Peyer's patch (tissue), 4 donors: ENCODE measurements at regions not wholly inside any gene's neighbourhood (a gene's known extent, or its start where the extent isn't known, plus 50 kb on each side); places are given as distances from the start of the nearest gene placed in this dataset.

Experiments
- POLR2A ChIP-seq, 2 donors: fragments of 450-650 bp; IDR thresholded peaks; one replicate each; pipeline ENCODE4 v1.5.1; 2017; ENCODE audit warnings: antibody characterized with exemption in 2 of 2, mild to moderate bottlenecking in 2 of 2, moderate library complexity in 2 of 2
- TF ChIP-seq, protein P1 (sequence below), 6 experiments: fragments of 450-650 bp in 4 of 6; fragments of 200-600 bp in 2 of 6; sonication (generic) in 1 of 6; IDR thresholded peaks; one replicate each; pipeline ENCODE4 v1.5.1; 2017 to 2019; ENCODE audit warnings: antibody characterized with exemption in 6 of 6, mild to moderate bottlenecking in 3 of 6, moderate library complexity in 1 of 6

DNA sequence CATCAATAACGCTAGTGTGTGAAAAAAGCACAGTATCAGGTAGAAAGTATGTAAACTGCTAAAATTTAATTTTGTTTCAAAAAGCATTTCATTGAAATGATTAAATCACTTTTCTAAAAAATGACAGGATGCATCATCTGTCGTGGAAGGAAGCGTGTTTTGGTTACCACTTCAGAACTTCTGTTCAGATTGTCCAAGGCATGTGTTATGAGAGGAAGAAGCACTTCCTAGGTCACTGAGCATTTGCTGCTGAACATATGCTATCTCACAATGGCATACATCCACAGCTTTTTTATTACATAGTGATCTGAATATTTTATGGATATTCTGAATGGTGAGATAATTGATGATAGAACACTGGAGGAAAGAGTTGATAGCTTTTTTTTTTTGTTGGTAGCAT is 737.5 kb downstream of the SATB2 start:
- TF ChIP-seq, protein P1, sequence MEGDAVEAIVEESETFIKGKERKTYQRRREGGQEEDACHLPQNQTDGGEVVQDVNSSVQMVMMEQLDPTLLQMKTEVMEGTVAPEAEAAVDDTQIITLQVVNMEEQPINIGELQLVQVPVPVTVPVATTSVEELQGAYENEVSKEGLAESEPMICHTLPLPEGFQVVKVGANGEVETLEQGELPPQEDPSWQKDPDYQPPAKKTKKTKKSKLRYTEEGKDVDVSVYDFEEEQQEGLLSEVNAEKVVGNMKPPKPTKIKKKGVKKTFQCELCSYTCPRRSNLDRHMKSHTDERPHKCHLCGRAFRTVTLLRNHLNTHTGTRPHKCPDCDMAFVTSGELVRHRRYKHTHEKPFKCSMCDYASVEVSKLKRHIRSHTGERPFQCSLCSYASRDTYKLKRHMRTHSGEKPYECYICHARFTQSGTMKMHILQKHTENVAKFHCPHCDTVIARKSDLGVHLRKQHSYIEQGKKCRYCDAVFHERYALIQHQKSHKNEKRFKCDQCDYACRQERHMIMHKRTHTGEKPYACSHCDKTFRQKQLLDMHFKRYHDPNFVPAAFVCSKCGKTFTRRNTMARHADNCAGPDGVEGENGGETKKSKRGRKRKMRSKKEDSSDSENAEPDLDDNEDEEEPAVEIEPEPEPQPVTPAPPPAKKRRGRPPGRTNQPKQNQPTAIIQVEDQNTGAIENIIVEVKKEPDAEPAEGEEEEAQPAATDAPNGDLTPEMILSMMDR (IDR thresholded peaks at IDR 0.05): no peak
- TF ChIP-seq POLR2A (IDR thresholded peaks at IDR 0.05): no peak
